ENCODE measurements at regions not wholly inside any gene's neighbourhood (a gene's known extent, or its start where the extent isn't known, plus 50 kb on each side); places are given as distances from the start of the nearest gene placed in this dataset.

DNA sequence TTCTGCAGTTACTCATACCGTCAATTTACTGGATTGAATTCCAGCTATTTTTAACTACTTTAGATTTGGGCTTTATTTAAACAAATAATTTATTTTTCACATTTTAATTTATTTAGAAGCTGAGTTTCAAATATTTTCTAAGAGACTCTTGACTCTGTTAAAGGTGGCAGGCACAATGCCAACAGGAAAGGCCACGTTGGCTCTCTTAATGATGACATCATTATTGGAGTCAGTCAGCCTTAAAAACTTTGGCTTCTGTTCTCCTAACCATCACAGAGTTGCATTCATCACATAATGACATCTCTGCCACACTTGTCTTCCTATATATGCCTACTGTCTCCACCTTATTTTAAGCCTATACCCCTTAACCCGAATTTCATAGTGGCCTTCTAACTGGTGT is 172.3 kb upstream of the PLPPR1 start:
- TF ChIP-seq FOXM1 (IDR thresholded peaks at IDR 0.05; ENCODE audit: borderline replicate concordance) (no peak), FOXA1 (IDR thresholded peaks at IDR 0.05) (no peak), FOXK2 (IDR thresholded peaks at IDR 0.05) (no peak), ARNT (IDR thresholded peaks at IDR 0.05) (no peak), L3MBTL2 (conservative IDR thresholded peaks at IDR 0.05) (no peak), HDGF (IDR thresholded peaks at IDR 0.05; ENCODE audit: borderline replicate concordance) (no peak), SP1 (IDR thresholded peaks at IDR 0.05) (no peak), TARDBP (IDR thresholded peaks at IDR 0.05) (no peak), CTBP1 (IDR thresholded peaks at IDR 0.05; ENCODE audit: borderline replicate concordance) (no peak)
